ENCODE measurements at regions not wholly inside any gene's neighbourhood (a gene's known extent, or its start where the extent isn't known, plus 50 kb on each side); places are given as distances from the start of the nearest gene placed in this dataset.
"Not testable (repeated sequence)": the region's sequence is repeated elsewhere in the genome, so short reads cannot be mapped to it uniquely, and the experiment has no call there.

- not testable (repeated sequence) for TF ChIP-seq CTCF (IDR thresholded peaks at IDR 0.05; ENCODE audit: insufficient read depth, low read depth, low read length); EZH2 (IDR thresholded peaks at IDR 0.05; ENCODE audit: insufficient read depth, low read length)
Observed at GRCh38 chr12:84406720-84407119, 505.9 kb downstream of the SLC6A15 start.

Data from astrocyte (in vitro differentiated cells and primary cell).